BLaER1 (cell line): ENCODE measurements at regions not wholly inside any gene's neighbourhood (a gene's known extent, or its start where the extent isn't known, plus 50 kb on each side); places are given as distances from the start of the nearest gene placed in this dataset.

Experiments used
- H3K27ac ChIP-seq: shearing (Covaris generic); formaldehyde crosslinking; 2 replicates; pipeline ENCODE4 v1.8.1; 2022
- H3K27me3 ChIP-seq: shearing (Covaris generic); formaldehyde crosslinking; 2 replicates; pipeline ENCODE4 v1.8.1; 2022
- H3K36me3 ChIP-seq: shearing (Covaris generic); formaldehyde crosslinking; 2 replicates; pipeline ENCODE4 v1.8.1; 2022
- H3K4me1 ChIP-seq: shearing (Covaris generic); formaldehyde crosslinking; 2 replicates; pipeline ENCODE4 v1.8.1; 2022
- H3K4me2 ChIP-seq: shearing (Covaris generic); formaldehyde crosslinking; 2 replicates; pipeline ENCODE4 v1.8.1; 2022
- H3K4me3 ChIP-seq: shearing (Covaris generic); formaldehyde crosslinking; 2 replicates; pipeline ENCODE4 v1.8.1; 2022
- H3K9ac ChIP-seq: shearing (Covaris generic); formaldehyde crosslinking; 2 replicates; pipeline ENCODE4 v1.8.1; 2022
- H3K9me3 ChIP-seq: shearing (Covaris generic); formaldehyde crosslinking; 2 replicates; pipeline ENCODE4 v1.8.1; 2022
- H4K20me1 ChIP-seq: shearing (Covaris generic); formaldehyde crosslinking; 2 replicates; pipeline ENCODE4 v1.8.1; 2022
- Cebpa-rat ChIP-seq: shearing (Covaris generic); IDR thresholded peaks from 2 replicates; pipeline ENCODE4 v1.8.1; 2022

DNA sequence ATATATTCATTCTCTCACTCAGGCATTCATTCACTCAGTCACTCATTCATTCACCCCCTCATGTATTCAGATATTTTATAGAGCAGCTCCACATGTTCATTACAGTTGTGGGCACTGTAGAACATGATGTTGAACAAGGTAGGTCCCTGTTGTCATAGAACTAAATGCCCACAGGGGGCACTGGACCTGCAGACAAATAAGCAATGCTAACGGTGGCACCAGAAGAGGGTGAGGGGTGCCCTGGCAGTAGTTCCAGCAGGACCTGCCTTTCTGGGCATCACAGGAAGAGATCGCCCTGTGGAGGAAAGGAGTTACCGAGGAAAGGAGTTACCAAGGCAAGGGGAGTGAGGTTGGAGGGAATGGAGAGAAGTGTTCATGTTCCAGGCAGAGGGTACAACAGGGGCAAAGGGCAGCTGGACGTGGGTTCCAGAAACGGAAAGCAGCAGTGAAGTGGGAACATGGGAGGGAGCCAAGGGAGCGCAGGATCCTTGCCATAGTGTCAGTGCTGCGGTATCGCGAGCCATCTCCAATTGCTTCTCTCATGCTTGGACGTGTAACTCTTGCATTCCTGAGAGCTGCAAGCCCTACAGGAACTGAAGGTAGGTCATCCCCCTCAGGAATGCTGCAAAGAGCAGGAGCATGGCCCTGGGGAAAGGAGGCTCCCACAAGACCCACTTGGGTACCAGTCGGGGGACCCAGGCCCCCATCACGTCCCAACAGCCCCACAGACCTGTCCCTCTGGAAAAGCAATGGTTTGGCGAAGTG, 128.2 kb downstream of the EDN3 start:
- no peak overlapping the region for H3K4me3 ChIP-seq
- H3K27me3 ChIP-seq: no peaks in the 10 kb centered on the region
- no peaks in the 10 kb centered on the region for H4K20me1 ChIP-seq
- H3K36me3 ChIP-seq: no peaks in the 10 kb centered on the region
- H3K9ac ChIP-seq: no peak overlapping the region
- no peak overlapping the region for H3K4me2 ChIP-seq
- H3K27ac ChIP-seq: no peak overlapping the region
- TF ChIP-seq Cebpa-rat: no peak
- no peaks in the 10 kb centered on the region for H3K9me3 ChIP-seq
- 0 out of 2 replicates have a peak, but pooled peaks cover 10% of the 10 kb centered on the region for H3K4me1 ChIP-seq

DNA sequence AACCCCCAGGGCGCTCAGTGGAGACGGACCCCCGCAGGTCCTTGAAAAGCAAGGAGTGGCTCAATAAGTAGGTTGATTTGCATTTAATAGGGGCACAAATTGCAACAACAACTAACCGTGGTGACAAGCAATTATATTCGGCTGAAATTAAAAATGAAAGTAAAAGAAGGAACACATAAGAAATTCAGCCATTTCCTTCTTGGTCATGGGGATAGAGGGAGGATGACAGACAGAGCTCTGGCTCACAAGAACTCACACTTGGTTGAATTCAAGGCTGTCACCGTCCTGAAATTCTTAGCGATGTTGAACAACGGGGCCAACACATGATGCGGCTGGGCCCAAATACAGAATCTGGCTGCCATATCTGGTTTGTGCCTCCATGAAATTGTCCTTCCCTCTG, 129.0 kb downstream of the EDN3 start:
- Histone ChIP-seq H3K27ac (no peak overlapping the region), H3K9ac (no peak overlapping the region), H3K27me3 (no peaks in the 10 kb centered on the region), H3K36me3 (no peaks in the 10 kb centered on the region), H3K4me1 (0 out of 2 replicates have a peak, but pooled peaks cover 10% of the 10 kb centered on the region), H4K20me1 (no peaks in the 10 kb centered on the region), H3K9me3 (no peaks in the 10 kb centered on the region), H3K4me3 (no peak overlapping the region), H3K4me2 (peak overlapping the region; percentile 35; the same call in 1 of the 2 replicates)
- TF ChIP-seq Cebpa-rat: no peak

DNA sequence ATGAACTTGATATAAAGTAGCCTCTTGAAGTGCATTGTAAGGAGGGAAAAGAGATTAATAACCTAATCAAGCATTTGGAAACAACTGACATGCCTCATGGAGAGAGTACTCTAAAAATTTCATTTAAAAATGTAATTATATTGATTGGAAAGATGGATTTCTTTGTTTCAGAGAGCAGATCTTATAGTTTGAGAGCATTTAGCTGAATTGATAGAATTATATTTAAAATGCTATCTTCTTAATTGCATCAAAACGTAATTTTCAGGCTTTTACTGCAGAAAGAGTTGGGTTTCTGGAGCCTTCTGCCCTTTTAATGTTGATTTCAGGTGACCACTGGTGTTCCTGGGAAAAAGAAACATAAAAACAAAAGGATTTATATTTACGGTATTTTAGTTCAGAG, 130.6 kb downstream of the EDN3 start:
- Histone ChIP-seq H3K9ac (no peak overlapping the region), H3K27me3 (no peaks in the 10 kb centered on the region), H3K4me2 (no peak overlapping the region), H3K9me3 (no peaks in the 10 kb centered on the region), H3K36me3 (no peaks in the 10 kb centered on the region), H3K4me3 (no peak overlapping the region), H3K27ac (no peak overlapping the region), H3K4me1 (0 out of 2 replicates have a peak, but pooled peaks cover 10% of the 10 kb centered on the region), H4K20me1 (no peaks in the 10 kb centered on the region)
- TF ChIP-seq Cebpa-rat: no peak

DNA sequence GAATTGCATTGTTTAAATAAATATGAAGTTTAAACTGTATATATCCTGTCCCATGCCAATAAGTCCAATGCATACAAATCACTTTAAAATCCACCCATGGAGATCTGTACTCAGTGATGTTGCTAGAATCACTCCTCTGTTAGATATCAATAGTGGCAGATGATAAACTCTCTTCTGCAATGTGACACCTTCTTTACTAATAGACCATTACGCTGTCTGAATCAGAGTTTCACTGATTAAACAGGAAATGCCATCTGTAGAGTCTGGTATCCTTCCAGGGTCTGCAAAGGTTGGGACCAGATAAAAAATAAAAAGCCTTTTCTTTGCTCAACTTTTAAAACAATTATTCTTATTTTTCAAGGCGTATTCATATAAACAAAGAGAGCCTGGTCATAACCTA, 134.5 kb downstream of the EDN3 start:
- Histone ChIP-seq H3K9me3 (no peaks in the 10 kb centered on the region), H4K20me1 (no peaks in the 10 kb centered on the region), H3K9ac (no peak overlapping the region), H3K36me3 (no peaks in the 10 kb centered on the region), H3K4me3 (no peak overlapping the region), H3K27ac (no peak overlapping the region), H3K4me2 (no peak overlapping the region), H3K4me1 (no peaks in the 10 kb centered on the region), H3K27me3 (no peaks in the 10 kb centered on the region)
- no peak for TF ChIP-seq Cebpa-rat

DNA sequence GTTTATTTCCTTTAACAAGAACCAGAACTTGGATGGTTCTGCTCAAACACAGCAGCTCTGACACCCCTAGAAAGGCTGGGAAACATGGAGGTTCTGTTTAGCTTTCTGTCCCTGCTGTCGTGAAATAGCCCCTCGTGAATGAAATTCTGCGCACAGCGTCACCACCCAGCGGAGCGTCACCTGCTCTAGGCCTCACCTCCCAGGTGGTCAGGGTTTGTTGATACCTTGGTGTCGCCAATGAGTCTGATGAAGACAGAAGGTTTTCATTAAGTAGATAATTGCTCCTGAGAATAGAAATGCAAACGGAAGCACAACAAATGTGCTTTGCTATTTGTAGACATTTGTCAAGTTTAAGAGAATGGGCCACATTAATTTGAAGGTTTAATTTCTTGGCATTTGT, 135.1 kb downstream of the EDN3 start:
- H3K27ac ChIP-seq: no peak overlapping the region
- no peaks in the 10 kb centered on the region for H3K9me3 ChIP-seq
- H4K20me1 ChIP-seq: no peaks in the 10 kb centered on the region
- H3K4me3 ChIP-seq: no peak overlapping the region
- H3K9ac ChIP-seq: no peak overlapping the region
- H3K4me2 ChIP-seq: no peak overlapping the region
- no peaks in the 10 kb centered on the region for H3K36me3 ChIP-seq
- no peaks in the 10 kb centered on the region for H3K27me3 ChIP-seq
- TF ChIP-seq Cebpa-rat: no peak
- no peaks in the 10 kb centered on the region for H3K4me1 ChIP-seq

DNA sequence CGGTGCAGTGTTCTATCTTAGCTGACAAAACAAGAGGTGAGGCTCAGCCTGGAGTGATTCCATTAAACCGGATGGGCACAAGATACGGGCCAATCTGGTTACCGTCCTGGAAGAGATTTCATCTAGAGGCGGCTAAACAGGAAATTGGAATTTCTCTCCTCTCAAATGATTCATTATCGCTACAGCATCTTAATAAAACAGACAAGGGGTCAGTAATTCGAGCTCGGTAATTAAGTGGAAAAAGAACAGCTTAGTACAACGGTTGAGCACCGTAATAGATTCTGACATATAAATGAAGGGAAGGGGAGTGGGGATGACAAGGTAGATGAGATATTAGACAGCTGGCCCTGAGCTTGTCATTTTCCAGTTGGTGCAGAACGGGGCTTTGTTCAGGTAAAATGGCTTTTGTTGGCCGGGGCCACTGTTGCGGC, 137.2 kb downstream of the EDN3 start:
- Histone ChIP-seq H3K27me3 (no peaks in the 10 kb centered on the region), H3K9ac (no peak overlapping the region), H3K4me2 (no peak overlapping the region), H4K20me1 (no peaks in the 10 kb centered on the region), H3K27ac (no peak overlapping the region), H3K36me3 (no peaks in the 10 kb centered on the region), H3K4me1 (peaks cover 4% of the 10 kb centered on the region; the same call in 1 of the 2 replicates), H3K9me3 (no peaks in the 10 kb centered on the region), H3K4me3 (no peak overlapping the region)
- no peak for TF ChIP-seq Cebpa-rat

DNA sequence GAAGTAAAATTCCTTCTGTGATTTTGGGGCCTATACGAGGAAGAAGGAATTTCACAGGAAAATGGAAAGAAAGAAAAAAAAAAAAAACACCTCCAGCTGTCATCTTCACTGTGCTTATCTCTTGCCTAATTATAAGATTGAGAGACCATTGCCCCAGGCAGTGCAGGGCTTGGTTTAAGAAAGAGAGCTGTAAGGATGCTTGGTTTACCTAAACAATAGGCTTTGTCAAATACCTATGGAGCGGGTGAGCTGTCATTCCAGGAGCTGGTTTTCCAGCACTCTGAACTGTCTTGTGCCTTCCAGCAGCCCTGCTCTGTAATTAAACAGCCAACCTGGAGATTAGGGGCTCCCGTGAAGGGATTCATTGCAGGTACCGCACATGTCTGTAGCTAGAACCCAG, 137.8 kb downstream of the EDN3 start:
- no peak overlapping the region for H3K4me3 ChIP-seq
- H3K9me3 ChIP-seq: no peaks in the 10 kb centered on the region
- H3K27ac ChIP-seq: no peak overlapping the region
- H3K4me1 ChIP-seq: peaks cover 4% of the 10 kb centered on the region; the same call in 1 of the 2 replicates
- TF ChIP-seq Cebpa-rat: no peak
- H3K27me3 ChIP-seq: no peaks in the 10 kb centered on the region
- H4K20me1 ChIP-seq: no peaks in the 10 kb centered on the region
- no peak overlapping the region for H3K4me2 ChIP-seq
- H3K9ac ChIP-seq: no peak overlapping the region
- no peaks in the 10 kb centered on the region for H3K36me3 ChIP-seq

DNA sequence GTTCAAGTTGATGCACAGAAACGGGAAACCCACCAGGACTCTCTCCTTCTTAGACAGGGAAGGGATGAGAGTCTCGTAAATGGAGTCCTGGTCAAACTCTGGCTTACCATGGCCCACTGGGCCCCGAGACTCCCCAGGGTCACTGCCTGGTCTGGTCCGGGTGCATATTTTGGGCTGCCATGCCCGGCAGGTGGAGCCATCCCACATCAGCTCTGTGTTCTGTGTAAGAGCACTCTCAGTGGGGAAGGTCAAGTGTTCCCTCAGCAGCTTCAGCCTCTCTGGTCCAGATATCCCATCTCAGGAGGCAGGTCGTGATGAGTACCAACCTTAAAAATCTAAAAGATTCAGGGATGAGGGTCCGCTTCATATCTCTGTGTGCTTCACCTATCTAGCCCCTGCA, 138.8 kb downstream of the EDN3 start:
- TF ChIP-seq Cebpa-rat: no peak
- Histone ChIP-seq H3K4me1 (peaks cover 4% of the 10 kb centered on the region; the same call in 1 of the 2 replicates), H3K9me3 (no peaks in the 10 kb centered on the region), H3K27me3 (no peaks in the 10 kb centered on the region), H3K36me3 (no peaks in the 10 kb centered on the region), H3K27ac (no peak overlapping the region), H3K4me2 (no peak overlapping the region), H4K20me1 (no peaks in the 10 kb centered on the region), H3K9ac (no peak overlapping the region), H3K4me3 (no peak overlapping the region)

DNA sequence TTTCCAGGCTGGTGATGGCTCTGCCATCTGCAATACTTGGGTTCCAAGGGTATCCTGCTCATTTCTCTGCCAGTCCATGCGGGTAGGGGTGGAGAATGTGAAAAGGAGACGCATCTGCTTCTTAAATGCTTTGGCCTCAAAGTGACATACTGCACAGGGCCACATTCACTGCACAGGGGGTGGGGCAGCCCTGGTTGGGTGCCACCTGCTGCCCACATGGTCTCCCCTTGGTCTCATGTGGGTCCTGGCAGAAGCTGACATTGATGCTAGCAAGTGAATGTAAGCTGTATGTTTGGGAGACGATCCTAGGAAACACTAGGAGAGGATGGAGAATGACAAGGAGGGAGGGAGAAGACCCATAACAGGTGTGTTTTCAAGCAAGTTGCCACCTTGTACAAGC, 140.9 kb downstream of the EDN3 start:
- Histone ChIP-seq H3K9ac (no peak overlapping the region), H3K4me3 (no peak overlapping the region), H3K9me3 (no peaks in the 10 kb centered on the region), H3K27ac (no peak overlapping the region), H3K27me3 (no peaks in the 10 kb centered on the region), H3K36me3 (no peaks in the 10 kb centered on the region), H3K4me2 (no peak overlapping the region), H4K20me1 (no peaks in the 10 kb centered on the region), H3K4me1 (peaks cover 4% of the 10 kb centered on the region; the same call in 1 of the 2 replicates)
- no peak for TF ChIP-seq Cebpa-rat

DNA sequence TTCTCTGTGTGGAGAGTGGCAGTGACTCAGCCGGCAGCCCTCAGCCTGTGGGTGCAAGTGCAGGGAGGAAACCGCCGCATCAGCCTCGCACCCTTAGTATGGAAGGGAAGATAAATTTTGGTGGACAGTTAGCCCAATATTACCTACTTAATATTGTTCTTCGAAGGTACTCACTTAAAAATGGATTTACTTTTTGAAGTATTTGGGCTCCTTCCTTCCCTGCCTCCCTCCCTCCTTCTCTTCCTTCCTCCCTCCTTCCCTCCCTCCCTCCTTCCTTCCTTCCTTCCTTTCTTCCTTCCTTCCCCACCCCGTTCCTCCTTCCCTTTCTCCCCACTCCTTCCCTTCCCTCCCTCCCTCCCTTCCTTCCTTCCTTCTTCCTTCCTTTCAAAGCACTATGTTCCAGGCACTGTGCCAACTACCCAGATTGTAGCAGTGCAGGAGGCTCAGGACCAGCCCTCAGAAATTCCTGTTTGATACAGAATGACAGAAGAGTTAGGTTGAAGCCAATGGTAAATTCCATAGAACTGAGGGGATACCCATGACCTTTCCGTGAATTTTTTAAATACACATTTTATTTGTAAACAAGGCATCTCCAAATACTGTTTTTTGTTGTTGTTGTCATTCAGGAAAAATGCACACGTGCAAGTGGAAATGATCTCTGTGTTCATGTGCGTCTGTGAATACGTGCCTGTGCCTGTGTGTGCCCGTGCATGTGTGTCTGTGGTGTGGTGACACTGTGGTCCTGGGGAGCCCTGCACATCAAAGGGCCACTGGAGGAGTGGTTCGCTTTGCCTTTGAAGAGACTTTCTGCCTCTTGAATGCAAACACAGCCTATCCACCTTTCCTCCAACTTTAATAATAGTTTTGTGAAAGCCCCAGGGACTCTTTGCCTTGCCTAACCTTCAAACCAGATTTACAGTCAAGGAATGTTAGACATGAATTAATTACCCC, 141.7 kb downstream of the EDN3 start:
- Histone ChIP-seq H3K9ac (no peak overlapping the region), H3K27ac (no peak overlapping the region), H3K27me3 (no peaks in the 10 kb centered on the region), H4K20me1 (no peaks in the 10 kb centered on the region), H3K36me3 (no peaks in the 10 kb centered on the region), H3K4me2 (no peak overlapping the region), H3K4me1 (peaks cover 4% of the 10 kb centered on the region; the same call in 1 of the 2 replicates), H3K9me3 (no peaks in the 10 kb centered on the region), H3K4me3 (no peak overlapping the region)
- no peak for TF ChIP-seq Cebpa-rat
